AG09309 (cell line): ENCODE measurements at regions not wholly inside any gene's neighbourhood (a gene's known extent, or its start where the extent isn't known, plus 50 kb on each side); places are given as distances from the start of the nearest gene placed in this dataset.

Experiments
- DNase-seq: peaks from one replicate; pipeline ENCODE4 v3.0.0-alpha.2; 2010; ENCODE audit warnings: low read depth
- H3K4me3 ChIP-seq: 2 replicates; pipeline ENCODE4 v1.5.1; 2011; ENCODE audit warnings: mild to moderate bottlenecking, low read depth, low read length, moderate library complexity; ENCODE audit not compliant: control insufficient read depth
- TF ChIP-seq, protein P1 (sequence below): IDR thresholded peaks from 2 replicates; pipeline ENCODE4 v1.5.1; 2011; ENCODE audit warnings: mild to moderate bottlenecking, low read depth, low read length, inconsistent platforms; ENCODE audit not compliant: insufficient read depth, control insufficient read depth; ENCODE audit errors: missing control alignments

DNA sequence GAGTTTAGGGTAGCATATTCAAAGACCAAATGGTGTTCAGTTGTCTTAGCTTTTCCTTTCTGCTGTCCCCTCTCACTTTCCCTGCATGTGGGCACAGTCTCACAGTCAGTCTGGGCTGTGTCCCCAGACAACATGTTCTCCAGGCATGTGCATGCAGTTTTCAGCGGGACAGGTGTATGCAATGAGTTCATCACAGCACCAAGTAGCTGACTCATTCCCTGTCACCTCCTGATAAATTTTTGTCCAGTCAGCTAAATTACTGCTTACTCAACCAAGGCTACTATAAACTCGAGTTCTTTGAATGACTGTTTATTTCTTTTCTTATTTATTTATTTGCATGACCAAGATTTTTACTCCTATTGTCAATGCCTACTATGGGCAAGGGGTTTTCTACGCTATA is 148.8 kb upstream of the CDH19 start:
- TF ChIP-seq, protein P1, sequence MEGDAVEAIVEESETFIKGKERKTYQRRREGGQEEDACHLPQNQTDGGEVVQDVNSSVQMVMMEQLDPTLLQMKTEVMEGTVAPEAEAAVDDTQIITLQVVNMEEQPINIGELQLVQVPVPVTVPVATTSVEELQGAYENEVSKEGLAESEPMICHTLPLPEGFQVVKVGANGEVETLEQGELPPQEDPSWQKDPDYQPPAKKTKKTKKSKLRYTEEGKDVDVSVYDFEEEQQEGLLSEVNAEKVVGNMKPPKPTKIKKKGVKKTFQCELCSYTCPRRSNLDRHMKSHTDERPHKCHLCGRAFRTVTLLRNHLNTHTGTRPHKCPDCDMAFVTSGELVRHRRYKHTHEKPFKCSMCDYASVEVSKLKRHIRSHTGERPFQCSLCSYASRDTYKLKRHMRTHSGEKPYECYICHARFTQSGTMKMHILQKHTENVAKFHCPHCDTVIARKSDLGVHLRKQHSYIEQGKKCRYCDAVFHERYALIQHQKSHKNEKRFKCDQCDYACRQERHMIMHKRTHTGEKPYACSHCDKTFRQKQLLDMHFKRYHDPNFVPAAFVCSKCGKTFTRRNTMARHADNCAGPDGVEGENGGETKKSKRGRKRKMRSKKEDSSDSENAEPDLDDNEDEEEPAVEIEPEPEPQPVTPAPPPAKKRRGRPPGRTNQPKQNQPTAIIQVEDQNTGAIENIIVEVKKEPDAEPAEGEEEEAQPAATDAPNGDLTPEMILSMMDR: no peak
- no peak for DNase-seq
- no peak overlapping the region for H3K4me3 ChIP-seq

DNA sequence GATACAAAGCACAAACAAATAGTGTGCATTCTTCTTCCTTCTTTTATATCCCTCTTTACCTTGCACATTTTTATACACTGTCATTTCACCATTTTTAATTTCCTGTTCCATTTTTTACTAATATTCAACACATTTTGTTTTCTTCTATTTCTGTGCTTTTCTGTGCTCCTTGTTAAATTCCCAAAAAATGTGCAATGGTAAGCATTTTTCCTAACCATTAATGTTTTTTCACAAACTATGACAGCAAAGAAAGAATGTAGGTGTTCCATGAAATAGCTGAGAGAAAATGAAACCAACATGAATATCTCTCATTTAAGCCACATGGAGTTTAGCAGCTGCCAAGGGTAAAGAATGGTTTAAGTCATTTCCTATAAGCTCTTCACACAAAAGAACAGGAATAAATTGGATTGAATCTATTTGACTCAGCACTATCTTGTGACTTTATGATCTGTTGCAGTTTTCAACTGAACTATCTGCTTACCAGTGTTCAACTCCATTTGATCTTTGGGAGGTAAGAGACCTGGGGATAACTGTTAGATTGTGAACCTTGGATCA is 145.7 kb upstream of the CDH19 start:
- H3K4me3 ChIP-seq: no peak overlapping the region
- TF ChIP-seq, protein P1: no peak
- no peak for DNase-seq

DNA sequence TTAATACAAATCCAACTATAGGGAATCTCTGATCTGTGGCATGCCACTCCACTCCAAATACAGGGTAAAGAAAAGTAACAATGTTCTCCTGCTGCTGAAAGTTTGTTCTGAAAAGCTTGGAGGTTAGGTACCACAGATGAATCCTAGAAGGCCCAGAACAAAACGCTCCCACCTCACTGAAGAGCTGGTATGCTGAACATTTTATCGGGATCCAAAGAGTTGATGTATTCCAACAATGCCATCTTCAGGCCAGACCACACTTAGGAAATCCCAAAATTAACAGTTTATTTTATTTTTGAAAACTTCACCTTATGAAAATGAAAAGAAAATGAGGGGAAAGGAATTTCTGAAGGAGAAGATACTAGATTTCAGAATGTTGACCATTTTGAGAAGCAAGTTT is 145.1 kb upstream of the CDH19 start:
- no peak overlapping the region for H3K4me3 ChIP-seq
- TF ChIP-seq, protein P1: no peak
- DNase-seq: no peak

DNA sequence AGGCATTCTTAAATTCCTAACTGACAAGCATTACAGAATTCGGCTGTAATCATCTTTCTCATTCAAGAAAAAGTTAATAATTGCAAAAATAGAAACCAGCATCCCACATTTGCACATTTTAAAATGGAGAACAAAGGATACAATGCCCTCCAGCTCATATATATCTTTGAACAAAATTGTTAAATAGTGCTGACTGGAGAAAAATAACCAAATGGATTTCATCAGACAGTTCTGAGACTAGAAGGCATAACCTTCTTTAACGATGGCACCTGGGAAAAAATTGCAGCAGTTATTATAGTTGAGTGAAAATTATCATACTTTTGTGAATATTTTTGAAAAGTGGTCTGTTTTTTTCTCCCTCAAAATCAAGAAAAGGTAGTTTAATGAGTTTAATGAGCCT is 138.9 kb upstream of the CDH19 start:
- no peak overlapping the region for H3K4me3 ChIP-seq
- no peak for DNase-seq
- TF ChIP-seq, protein P1: no peak

DNA sequence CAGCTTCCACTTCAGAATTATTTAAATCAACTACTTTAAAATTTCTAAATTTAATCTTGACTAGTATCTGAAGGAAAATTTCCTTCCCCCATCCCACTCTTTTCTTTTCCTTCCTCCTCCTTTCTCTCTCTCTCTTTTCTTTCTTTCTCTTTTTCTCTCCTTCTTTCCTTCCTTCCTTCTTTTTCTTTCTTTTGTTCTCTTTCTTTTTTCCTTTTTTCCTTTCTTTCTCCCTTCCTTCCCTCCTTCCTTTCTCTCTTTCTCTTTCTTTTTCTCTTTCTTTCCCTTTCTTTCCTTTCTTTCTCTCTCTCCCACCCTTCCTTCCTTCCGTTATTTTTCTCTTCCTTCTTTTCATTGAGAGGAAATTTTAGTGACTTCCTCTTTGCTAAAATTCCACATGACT is 132.0 kb upstream of the CDH19 start:
- no peak overlapping the region for H3K4me3 ChIP-seq
- TF ChIP-seq, protein P1: no peak
- DNase-seq: no peak

DNA sequence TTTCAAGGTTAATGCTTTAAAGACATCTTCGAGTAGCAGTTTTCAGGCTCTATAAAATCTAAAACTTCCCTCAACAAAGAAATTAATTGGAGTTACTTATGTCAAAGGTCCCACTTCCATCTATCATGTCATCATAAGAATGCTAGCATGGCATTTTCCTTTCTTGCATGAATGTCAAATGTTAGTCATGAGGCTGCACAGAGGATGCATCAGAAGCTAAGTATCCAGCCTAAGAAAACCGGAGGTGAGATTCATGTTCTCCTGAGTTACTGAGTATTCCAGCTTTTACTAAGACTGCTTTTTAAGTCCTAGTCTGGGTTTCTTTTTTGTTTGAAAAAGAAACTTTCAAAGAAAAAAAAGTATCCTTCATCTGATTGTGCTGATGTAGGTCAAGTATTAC is 130.6 kb upstream of the CDH19 start:
- no peak overlapping the region for H3K4me3 ChIP-seq
- DNase-seq: no peak
- TF ChIP-seq, protein P1: no peak

DNA sequence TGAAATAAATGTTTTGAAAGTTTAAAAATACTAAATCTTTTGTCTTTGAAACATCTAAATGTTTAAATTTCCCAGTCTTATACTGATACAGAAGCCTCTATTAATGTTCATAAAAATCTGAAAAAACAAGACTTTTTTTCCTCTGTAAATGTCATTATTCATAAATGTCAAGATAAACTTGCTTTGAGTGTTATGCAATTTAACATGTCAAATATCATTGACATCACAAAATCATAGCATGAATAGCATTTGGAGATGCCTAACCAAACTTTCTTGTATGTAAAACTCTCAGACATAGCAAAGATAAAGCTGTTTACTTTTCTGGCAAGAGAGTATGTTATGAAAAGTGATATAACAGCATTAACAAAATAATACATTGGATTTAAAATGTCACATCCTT is 128.0 kb upstream of the CDH19 start:
- DNase-seq: no peak
- H3K4me3 ChIP-seq: no peak overlapping the region
- TF ChIP-seq, protein P1: no peak
